PC-3 (cell line): ENCODE measurements at regions not wholly inside any gene's neighbourhood (a gene's known extent, or its start where the extent isn't known, plus 50 kb on each side); places are given as distances from the start of the nearest gene placed in this dataset.
"Not testable (repeated sequence)": the region's sequence is repeated elsewhere in the genome, so short reads cannot be mapped to it uniquely, and the experiment has no call there.

ENCODE experiments used
- ATAC-seq: fragments of 200-7000 bp; cut with Tn5 transposase; 2 replicates; pipeline ENCODE4 v1.9.1; 2020; ENCODE audit warnings: mild to moderate bottlenecking, moderate library complexity
- BruUV-seq: library from RNA; stranded (reverse); fragments of 400-500 nt; replicated peaks from 2 replicates; lab custom pipeline; 2021; lab: Mats Ljungman, UMichigan
- CTCF ChIA-PET: fragments of 300-600 bp; sonication (Branson Sonifier 250); formaldehyde crosslinking; loops from one replicate; lab custom pipeline; 2022; ENCODE audit warnings: antibody characterized with exemption; lab: Charles Lee
- POLR2A ChIA-PET: fragments of 300-600 bp; sonication (Branson Sonifier 250); formaldehyde crosslinking; loops from one replicate; lab custom pipeline; 2022; ENCODE audit warnings: antibody characterized with exemption; ENCODE audit not compliant: unreplicated experiment; lab: Charles Lee
- DNase-seq: peaks from one replicate; pipeline ENCODE4 v3.0.0-alpha.2; 2015
- H2AFZ ChIP-seq: fragments of 300-600 bp; sonication (generic); 2 replicates; pipeline ENCODE4 v1.6.0; 2016; ENCODE audit warnings: antibody characterized with exemption, low read length
- H3F3A ChIP-seq: fragments of 300-600 bp; sonication (generic); one replicate; pipeline ENCODE4 v1.6.0; 2017; ENCODE audit warnings: antibody characterized with exemption, low read length, control low read depth, mild to moderate bottlenecking; ENCODE audit not compliant: unreplicated experiment
- H3K27ac ChIP-seq: fragments of 300-600 bp; sonication (generic); 2 replicates; pipeline ENCODE4 v1.5.1; 2016; ENCODE audit warnings: mild to moderate bottlenecking, low read length
- H3K27me3 ChIP-seq: fragments of 300-600 bp; sonication (generic); 2 replicates; pipeline ENCODE4 v1.6.1; 2016; ENCODE audit warnings: low read length, mixed read lengths
- H3K36me3 ChIP-seq: fragments of 300-600 bp; sonication (generic); 2 replicates; pipeline ENCODE4 v1.6.1; 2016; ENCODE audit warnings: low read depth, mixed run types, low read length, mixed read lengths
- H3K4me1 ChIP-seq: fragments of 300-600 bp; sonication (generic); 2 replicates; pipeline ENCODE4 v1.5.1; 2016; ENCODE audit warnings: low read length; ENCODE audit not compliant: insufficient read depth
- H3K4me2 ChIP-seq: fragments of 300-600 bp; sonication (generic); 2 replicates; pipeline ENCODE4 v1.6.0; 2016; ENCODE audit warnings: low read length
- H3K4me3 ChIP-seq: fragments of 300-600 bp; sonication (generic); 2 replicates; pipeline ENCODE4 v1.5.1; 2016; ENCODE audit warnings: mild to moderate bottlenecking, low read length, mixed read lengths
- H3K79me2 ChIP-seq: fragments of 300-600 bp; sonication (generic); 2 replicates; pipeline ENCODE4 v1.6.1; 2017; ENCODE audit warnings: low read length, mixed read lengths
- H3K9ac ChIP-seq: fragments of 300-600 bp; sonication (generic); 2 replicates; pipeline ENCODE4 v1.6.0; 2016; ENCODE audit warnings: mild to moderate bottlenecking, low read length
- H3K9me2 ChIP-seq: fragments of 300-600 bp; sonication (generic); replicated peaks from 2 replicates; pipeline ENCODE4 v1.6.1; 2016; ENCODE audit warnings: mixed run types, low read length, mixed read lengths
- H3K9me3 ChIP-seq: fragments of 300-600 bp; sonication (generic); 2 replicates; pipeline ENCODE4 v1.6.1; 2016; ENCODE audit warnings: low read length, mixed read lengths
- H4K20me1 ChIP-seq: fragments of 300-600 bp; sonication (generic); 2 replicates; pipeline ENCODE4 v1.6.1; 2016; ENCODE audit warnings: low read length, mixed read lengths
- CTCF ChIP-seq: fragments of 300-600 bp; sonication (generic); conservative IDR thresholded peaks from 2 replicates; pipeline ENCODE4 v1.5.1; 2017; ENCODE audit warnings: antibody characterized with exemption, low read depth, mild to moderate bottlenecking, low read length
- EZH2 ChIP-seq: fragments of 300-600 bp; sonication (generic); IDR thresholded peaks from one replicate; pipeline ENCODE4 v1.6.1; 2017; ENCODE audit warnings: antibody characterized with exemption, mild to moderate bottlenecking, low read length; ENCODE audit not compliant: unreplicated experiment
- EZH2phosphoT487 ChIP-seq: fragments of 300-600 bp; sonication (generic); IDR thresholded peaks from 2 replicates; pipeline ENCODE4 v1.6.1; 2018; ENCODE audit warnings: mild to moderate bottlenecking, antibody characterized with exemption, low read length, borderline replicate concordance
- intact Hi-C: fragments of 100-400 bp; cut with micrococcal nuclease; formaldehyde crosslinking; loops from 2 replicates; pipeline ENCODE4 v1.9.0; 2023

GRCh38 chr3:102941786-102942185 lies 507.0 kb downstream of the ZPLD1 start:
- Histone ChIP-seq H3K9ac (no peak overlapping the region), H3K9me3 (no peaks in the 10 kb centered on the region), H2AFZ (no peak overlapping the region), H4K20me1 (no peaks in the 10 kb centered on the region), H3K79me2 (no peaks in the 10 kb centered on the region), H3K4me1 (no peaks in the 10 kb centered on the region), H3F3A (no peaks in the 10 kb centered on the region), H3K9me2 (no peaks in the 10 kb centered on the region), H3K4me3 (no peak overlapping the region), H3K4me2 (no peak overlapping the region), H3K27me3 (no peaks in the 10 kb centered on the region; the same call in 1 of the 2 replicates), H3K36me3 (no peaks in the 10 kb centered on the region), H3K27ac (no peak overlapping the region)
- ChIA-PET POLR2A (no interaction called here), CTCF (no interaction called here)
- intact Hi-C loops = no loop called here
- no peak for ATAC-seq
- DNase-seq = no peak
- no peak for TF ChIP-seq EZH2phosphoT487
- no peak for TF ChIP-seq EZH2
- TF ChIP-seq CTCF = no peak
- no TSS peak for BruUV-seq

- H2AFZ ChIP-seq, H3K4me1 ChIP-seq, H3K4me2 ChIP-seq, H3F3A ChIP-seq, H3K27ac ChIP-seq, H4K20me1 ChIP-seq, ATAC-seq, H3K79me2 ChIP-seq, CTCF ChIA-PET, POLR2A ChIA-PET, H3K9ac ChIP-seq, H3K9me2 ChIP-seq, DNase-seq, BruUV-seq, H3K4me3 ChIP-seq, H3K9me3 ChIP-seq, H3K36me3 ChIP-seq, intact Hi-C loops: not testable (repeated sequence)
- peaks cover 12% of the 10 kb centered on the region; the same call in 1 of the 2 replicates for H3K27me3 ChIP-seq
Measured at GRCh38 chr3:102946445-102946844, 511.6 kb downstream of the ZPLD1 start.

- no peaks in the 10 kb centered on the region for H3F3A ChIP-seq
- H3K27ac ChIP-seq = no peak overlapping the region
- no peaks in the 10 kb centered on the region for H3K9me3 ChIP-seq
- H3K27me3 ChIP-seq = no peaks in the 10 kb centered on the region
- no peak overlapping the region for H3K9ac ChIP-seq
- BruUV-seq = no TSS peak
- H3K4me1 ChIP-seq = no peaks in the 10 kb centered on the region
- no peak overlapping the region for H2AFZ ChIP-seq
- no peak for TF ChIP-seq CTCF
- H3K9me2 ChIP-seq = no peaks in the 10 kb centered on the region
- H3K4me2 ChIP-seq = no peak overlapping the region
- no peaks in the 10 kb centered on the region for H4K20me1 ChIP-seq
- ChIA-PET POLR2A (no interaction called here), CTCF (no interaction called here)
- H3K36me3 ChIP-seq = no peaks in the 10 kb centered on the region
- H3K4me3 ChIP-seq = no peak overlapping the region
- H3K79me2 ChIP-seq = no peaks in the 10 kb centered on the region
- DNase-seq = no peak
- intact Hi-C loops = no loop called here
- ATAC-seq = no peak
Measured at GRCh38 chr3:102972350-102972749, 537.5 kb downstream of the ZPLD1 start.
